ENCODE measurements at regions not wholly inside any gene's neighbourhood (a gene's known extent, or its start where the extent isn't known, plus 50 kb on each side); places are given as distances from the start of the nearest gene placed in this dataset.

- Histone ChIP-seq H3K9me3 (ENCODE audit: control insufficient read depth in 4 of 4, low read length in 3 of 4) (no peaks in the 10 kb centered on the region), H3K4me1 (ENCODE audit: control insufficient read depth in 4 of 4, insufficient read depth in 4 of 4, low read length in 3 of 4) (no peaks in the 10 kb centered on the region), H3K27me3 (ENCODE audit: control insufficient read depth in 4 of 4, insufficient read depth in 4 of 4, low read length in 3 of 4) (no peaks in the 10 kb centered on the region), H3K4me3 (ENCODE audit: low read depth in 1 of 3, low read length in 3 of 3) (no peak overlapping the region), H3K27ac (ENCODE audit: low read depth in 1 of 2, low read length in 2 of 2) (no peak overlapping the region), H3K36me3 (ENCODE audit: control insufficient read depth in 4 of 4, insufficient read depth in 3 of 4, low read depth in 1 of 4, low read length in 3 of 4) (no peaks in the 10 kb centered on the region), H3K9ac (ENCODE audit: low read depth in 1 of 2, low read length in 2 of 2) (no peak overlapping the region)
- DNase-seq (ENCODE audit: low spot score), result no peak
- TF ChIP-seq SP1 (IDR thresholded peaks at IDR 0.05), result no peak
- TF ChIP-seq HNF4A (conservative IDR thresholded peaks at IDR 0.05), result no peak
- TF ChIP-seq NR2F2 (IDR thresholded peaks at IDR 0.05), result no peak
- no peak for TF ChIP-seq FOXA2 (IDR thresholded peaks at IDR 0.05)
- no peak for TF ChIP-seq TAF1 (conservative IDR thresholded peaks at IDR 0.05)
- TF ChIP-seq, protein P1, sequence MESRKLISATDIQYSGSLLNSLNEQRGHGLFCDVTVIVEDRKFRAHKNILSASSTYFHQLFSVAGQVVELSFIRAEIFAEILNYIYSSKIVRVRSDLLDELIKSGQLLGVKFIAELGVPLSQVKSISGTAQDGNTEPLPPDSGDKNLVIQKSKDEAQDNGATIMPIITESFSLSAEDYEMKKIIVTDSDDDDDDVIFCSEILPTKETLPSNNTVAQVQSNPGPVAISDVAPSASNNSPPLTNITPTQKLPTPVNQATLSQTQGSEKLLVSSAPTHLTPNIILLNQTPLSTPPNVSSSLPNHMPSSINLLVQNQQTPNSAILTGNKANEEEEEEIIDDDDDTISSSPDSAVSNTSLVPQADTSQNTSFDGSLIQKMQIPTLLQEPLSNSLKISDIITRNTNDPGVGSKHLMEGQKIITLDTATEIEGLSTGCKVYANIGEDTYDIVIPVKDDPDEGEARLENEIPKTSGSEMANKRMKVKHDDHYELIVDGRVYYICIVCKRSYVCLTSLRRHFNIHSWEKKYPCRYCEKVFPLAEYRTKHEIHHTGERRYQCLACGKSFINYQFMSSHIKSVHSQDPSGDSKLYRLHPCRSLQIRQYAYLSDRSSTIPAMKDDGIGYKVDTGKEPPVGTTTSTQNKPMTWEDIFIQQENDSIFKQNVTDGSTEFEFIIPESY (IDR thresholded peaks at IDR 0.05), result no peak
- TF ChIP-seq, protein P2, sequence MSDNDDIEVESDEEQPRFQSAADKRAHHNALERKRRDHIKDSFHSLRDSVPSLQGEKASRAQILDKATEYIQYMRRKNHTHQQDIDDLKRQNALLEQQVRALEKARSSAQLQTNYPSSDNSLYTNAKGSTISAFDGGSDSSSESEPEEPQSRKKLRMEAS (IDR thresholded peaks at IDR 0.05), result no peak
- no peak for TF ChIP-seq YY1 (IDR thresholded peaks at IDR 0.05)
- TF ChIP-seq, protein P3, sequence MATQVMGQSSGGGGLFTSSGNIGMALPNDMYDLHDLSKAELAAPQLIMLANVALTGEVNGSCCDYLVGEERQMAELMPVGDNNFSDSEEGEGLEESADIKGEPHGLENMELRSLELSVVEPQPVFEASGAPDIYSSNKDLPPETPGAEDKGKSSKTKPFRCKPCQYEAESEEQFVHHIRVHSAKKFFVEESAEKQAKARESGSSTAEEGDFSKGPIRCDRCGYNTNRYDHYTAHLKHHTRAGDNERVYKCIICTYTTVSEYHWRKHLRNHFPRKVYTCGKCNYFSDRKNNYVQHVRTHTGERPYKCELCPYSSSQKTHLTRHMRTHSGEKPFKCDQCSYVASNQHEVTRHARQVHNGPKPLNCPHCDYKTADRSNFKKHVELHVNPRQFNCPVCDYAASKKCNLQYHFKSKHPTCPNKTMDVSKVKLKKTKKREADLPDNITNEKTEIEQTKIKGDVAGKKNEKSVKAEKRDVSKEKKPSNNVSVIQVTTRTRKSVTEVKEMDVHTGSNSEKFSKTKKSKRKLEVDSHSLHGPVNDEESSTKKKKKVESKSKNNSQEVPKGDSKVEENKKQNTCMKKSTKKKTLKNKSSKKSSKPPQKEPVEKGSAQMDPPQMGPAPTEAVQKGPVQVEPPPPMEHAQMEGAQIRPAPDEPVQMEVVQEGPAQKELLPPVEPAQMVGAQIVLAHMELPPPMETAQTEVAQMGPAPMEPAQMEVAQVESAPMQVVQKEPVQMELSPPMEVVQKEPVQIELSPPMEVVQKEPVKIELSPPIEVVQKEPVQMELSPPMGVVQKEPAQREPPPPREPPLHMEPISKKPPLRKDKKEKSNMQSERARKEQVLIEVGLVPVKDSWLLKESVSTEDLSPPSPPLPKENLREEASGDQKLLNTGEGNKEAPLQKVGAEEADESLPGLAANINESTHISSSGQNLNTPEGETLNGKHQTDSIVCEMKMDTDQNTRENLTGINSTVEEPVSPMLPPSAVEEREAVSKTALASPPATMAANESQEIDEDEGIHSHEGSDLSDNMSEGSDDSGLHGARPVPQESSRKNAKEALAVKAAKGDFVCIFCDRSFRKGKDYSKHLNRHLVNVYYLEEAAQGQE (IDR thresholded peaks at IDR 0.05), result no peak
- no peak for TF ChIP-seq HNF4G (IDR thresholded peaks at IDR 0.05)
- WGBS, result 62% methylated on average over 3 of the region's 3 CpGs
These were observed 666.7 kb upstream of the MIR17HG start for GRCh38 chr13:90680826-90681225.

DNA sequence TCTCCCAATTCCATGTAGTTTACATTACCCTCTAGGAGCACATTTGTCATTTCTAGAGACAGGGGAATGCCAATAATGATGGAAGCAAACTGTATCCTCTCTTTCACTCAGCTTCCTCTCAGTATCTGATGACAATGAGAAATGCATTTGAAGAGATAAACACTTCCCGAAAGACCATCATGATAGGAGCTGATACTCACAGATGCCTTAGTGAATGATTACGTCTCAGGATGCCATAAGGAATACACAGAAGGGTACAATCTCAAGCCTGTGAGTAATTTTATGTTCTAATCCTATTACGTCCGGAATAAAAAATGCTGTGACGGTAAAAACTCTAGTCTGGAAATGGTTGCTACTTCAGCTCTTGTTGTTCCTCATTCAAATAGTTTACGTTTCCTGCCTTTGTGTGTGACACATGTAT lies 663.8 kb upstream of the MIR17HG start:
- H3K27me3 ChIP-seq (ENCODE audit: control insufficient read depth in 4 of 4, insufficient read depth in 4 of 4, low read length in 3 of 4), result no peaks in the 10 kb centered on the region
- H3K9me3 ChIP-seq (ENCODE audit: control insufficient read depth in 4 of 4, low read length in 3 of 4), result no peaks in the 10 kb centered on the region
- H3K4me3 ChIP-seq (ENCODE audit: low read depth in 1 of 3, low read length in 3 of 3), result no peak overlapping the region
- H3K36me3 ChIP-seq (ENCODE audit: control insufficient read depth in 4 of 4, insufficient read depth in 3 of 4, low read depth in 1 of 4, low read length in 3 of 4), result no peaks in the 10 kb centered on the region
- DNase-seq (ENCODE audit: low spot score), result no peak
- H3K27ac ChIP-seq (ENCODE audit: low read depth in 1 of 2, low read length in 2 of 2), result no peak overlapping the region
- 72% methylated on average over 6 of the region's 6 CpGs for WGBS
- H3K4me1 ChIP-seq (ENCODE audit: control insufficient read depth in 4 of 4, insufficient read depth in 4 of 4, low read length in 3 of 4), result no peaks in the 10 kb centered on the region
- TF ChIP-seq, protein P4, sequence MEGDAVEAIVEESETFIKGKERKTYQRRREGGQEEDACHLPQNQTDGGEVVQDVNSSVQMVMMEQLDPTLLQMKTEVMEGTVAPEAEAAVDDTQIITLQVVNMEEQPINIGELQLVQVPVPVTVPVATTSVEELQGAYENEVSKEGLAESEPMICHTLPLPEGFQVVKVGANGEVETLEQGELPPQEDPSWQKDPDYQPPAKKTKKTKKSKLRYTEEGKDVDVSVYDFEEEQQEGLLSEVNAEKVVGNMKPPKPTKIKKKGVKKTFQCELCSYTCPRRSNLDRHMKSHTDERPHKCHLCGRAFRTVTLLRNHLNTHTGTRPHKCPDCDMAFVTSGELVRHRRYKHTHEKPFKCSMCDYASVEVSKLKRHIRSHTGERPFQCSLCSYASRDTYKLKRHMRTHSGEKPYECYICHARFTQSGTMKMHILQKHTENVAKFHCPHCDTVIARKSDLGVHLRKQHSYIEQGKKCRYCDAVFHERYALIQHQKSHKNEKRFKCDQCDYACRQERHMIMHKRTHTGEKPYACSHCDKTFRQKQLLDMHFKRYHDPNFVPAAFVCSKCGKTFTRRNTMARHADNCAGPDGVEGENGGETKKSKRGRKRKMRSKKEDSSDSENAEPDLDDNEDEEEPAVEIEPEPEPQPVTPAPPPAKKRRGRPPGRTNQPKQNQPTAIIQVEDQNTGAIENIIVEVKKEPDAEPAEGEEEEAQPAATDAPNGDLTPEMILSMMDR (IDR thresholded peaks at IDR 0.05; ENCODE audit: low read depth, low read length, missing input control), result no peak
- no peak for TF ChIP-seq ATF3 (IDR thresholded peaks at IDR 0.05)
- TF ChIP-seq HNF4G (IDR thresholded peaks at IDR 0.05), result no peak
- H3K9ac ChIP-seq (ENCODE audit: low read depth in 1 of 2, low read length in 2 of 2), result no peak overlapping the region

Measured in liver (tissue), 8 donors.